ENCODE measurements at regions not wholly inside any gene's neighbourhood (a gene's known extent, or its start where the extent isn't known, plus 50 kb on each side); places are given as distances from the start of the nearest gene placed in this dataset.

GRCh38 chr2:5019324-5019723, 672.9 kb upstream of the SOX11 start:
- intact Hi-C loops (cut with micrococcal nuclease; ENCODE audit: unreplicated experiment) = no loop called here
- H2AFZ ChIP-seq = no peak overlapping the region; the same call in 1 of the 2 replicates
- no peak overlapping the region for H3K4me3 ChIP-seq
- H3K27me3 ChIP-seq (ENCODE audit: insufficient read depth, low read depth) = no peaks in the 10 kb centered on the region
- no peaks in the 10 kb centered on the region for H3K4me1 ChIP-seq (replicated peaks; ENCODE audit: insufficient read depth)
- TF ChIP-seq CTCF (conservative IDR thresholded peaks at IDR 0.05) (no peak), EZH2 (IDR thresholded peaks at IDR 0.05; ENCODE audit: low read depth) (no peak)
- H4K20me1 ChIP-seq (ENCODE audit: insufficient read depth) = no peaks in the 10 kb centered on the region
- peaks cover 10% of the 10 kb centered on the region for H3K9me3 ChIP-seq (ENCODE audit: insufficient read depth, low read depth)
- CTCF ChIA-PET = no interaction called here
- no peaks in the 10 kb centered on the region for H3K9me2 ChIP-seq (ENCODE audit: insufficient read depth)
- BruUV-seq (replicated peaks) = no TSS peak
- H3K27ac ChIP-seq = no peak overlapping the region
- no peak overlapping the region for H3K4me2 ChIP-seq
- H3F3A ChIP-seq (ENCODE audit: insufficient read depth, low read depth) = peaks cover 7% of the 10 kb centered on the region
- no peak for DNase-seq
- POLR2A ChIA-PET (ENCODE audit: unreplicated experiment) = no interaction called here
- H3K36me3 ChIP-seq (ENCODE audit: low read depth) = no peaks in the 10 kb centered on the region
- no peaks in the 10 kb centered on the region for H3K79me2 ChIP-seq (ENCODE audit: low read depth)

- H3K4me1 ChIP-seq (replicated peaks; ENCODE audit: insufficient read depth) = no peaks in the 10 kb centered on the region
- intact Hi-C loops (cut with micrococcal nuclease; ENCODE audit: unreplicated experiment) = no loop called here
- no peaks in the 10 kb centered on the region for H3K36me3 ChIP-seq (ENCODE audit: low read depth)
- peaks cover 10% of the 10 kb centered on the region for H3K9me3 ChIP-seq (ENCODE audit: insufficient read depth, low read depth)
- ChIA-PET CTCF (no interaction called here), POLR2A (ENCODE audit: unreplicated experiment) (interaction anchor here (0.6 kb wide), 1 partner anchor 675 kb away, joined by 10 read pairs; no protein-coding TSS in a partner anchor)
- BruUV-seq (replicated peaks) = no TSS peak
- no peak overlapping the region for H3K27ac ChIP-seq
- TF ChIP-seq CTCF (conservative IDR thresholded peaks at IDR 0.05) (no peak), EZH2 (IDR thresholded peaks at IDR 0.05; ENCODE audit: low read depth) (no peak)
- no peak overlapping the region for H3K4me2 ChIP-seq
- no peak overlapping the region for H3K4me3 ChIP-seq
- DNase-seq = no peak
- H4K20me1 ChIP-seq (ENCODE audit: insufficient read depth) = no peaks in the 10 kb centered on the region
- no peak overlapping the region for H2AFZ ChIP-seq
- peaks cover 7% of the 10 kb centered on the region for H3F3A ChIP-seq (ENCODE audit: insufficient read depth, low read depth)
- H3K9me2 ChIP-seq (ENCODE audit: insufficient read depth) = no peaks in the 10 kb centered on the region
- no peaks in the 10 kb centered on the region for H3K79me2 ChIP-seq (ENCODE audit: low read depth)
- H3K27me3 ChIP-seq (ENCODE audit: insufficient read depth, low read depth) = no peaks in the 10 kb centered on the region
Observed at GRCh38 chr2:5020116-5020875, 671.9 kb upstream of the SOX11 start.

- Histone ChIP-seq H3K27me3 (ENCODE audit: insufficient read depth, low read depth) (no peaks in the 10 kb centered on the region), H3K9me3 (ENCODE audit: insufficient read depth, low read depth) (peaks cover 10% of the 10 kb centered on the region), H4K20me1 (ENCODE audit: insufficient read depth) (no peaks in the 10 kb centered on the region), H3K27ac (no peak overlapping the region), H3K4me2 (no peak overlapping the region), H3K4me1 (replicated peaks; ENCODE audit: insufficient read depth) (no peaks in the 10 kb centered on the region), H3K9me2 (ENCODE audit: insufficient read depth) (no peaks in the 10 kb centered on the region), H2AFZ (no peak overlapping the region), H3K79me2 (ENCODE audit: low read depth) (no peaks in the 10 kb centered on the region), H3F3A (ENCODE audit: insufficient read depth, low read depth) (peaks cover 7% of the 10 kb centered on the region), H3K4me3 (no peak overlapping the region), H3K36me3 (ENCODE audit: low read depth) (no peaks in the 10 kb centered on the region)
- BruUV-seq (replicated peaks) = no TSS peak
- CTCF ChIA-PET = no interaction called here
- no peak for DNase-seq
- POLR2A ChIA-PET (ENCODE audit: unreplicated experiment) = no interaction called here
- intact Hi-C loops (cut with micrococcal nuclease; ENCODE audit: unreplicated experiment) = no loop called here
- TF ChIP-seq CTCF (conservative IDR thresholded peaks at IDR 0.05) (no peak), EZH2 (IDR thresholded peaks at IDR 0.05; ENCODE audit: low read depth) (no peak)
Observed at GRCh38 chr2:5021136-5021535, 671.0 kb upstream of the SOX11 start.
